ENCODE measurements at regions not wholly inside any gene's neighbourhood (a gene's known extent, or its start where the extent isn't known, plus 50 kb on each side); places are given as distances from the start of the nearest gene placed in this dataset.

- no peak for DNase-seq
These were observed 180.5 kb upstream of the PDE1C start for GRCh38 chr7:32250471-32251260.

GRCh38 chr7:32250003-32250402 is 179.8 kb upstream of the PDE1C start:
- Histone ChIP-seq H3K4me1 (ENCODE audit: control insufficient read depth in 2 of 3, insufficient read depth in 2 of 3, low read depth in 1 of 3, low read length in 3 of 3) (no peaks in the 10 kb centered on the region), H3K27me3 (ENCODE audit: control insufficient read depth, insufficient read depth, low read length) (no peaks in the 10 kb centered on the region), H3K4me3 (ENCODE audit: low read length in 3 of 3) (no peak overlapping the region), H3K9me3 (ENCODE audit: control insufficient read depth in 2 of 3, insufficient read depth in 1 of 3, low read length in 3 of 3) (no peaks in the 10 kb centered on the region), H3K9ac (ENCODE audit: low read length in 3 of 3) (no peak overlapping the region), H3K36me3 (ENCODE audit: control insufficient read depth in 2 of 3, insufficient read depth in 3 of 3, low read length in 3 of 3) (no peaks in the 10 kb centered on the region), H3K27ac (ENCODE audit: low read depth in 2 of 2, low read length in 2 of 2) (no peak overlapping the region)
- no peak for TF ChIP-seq CTCF (IDR thresholded peaks at IDR 0.05; ENCODE audit: borderline replicate concordance, extremely low read depth, insufficient read depth)
- intact Hi-C loops (cut with DNase I): no loop called here
- FAIRE-seq: no peak
- DNase-seq: no peak

More at GRCh38 chr7:32250471-32251260, 180.5 kb upstream of the PDE1C start:
- TF ChIP-seq CTCF (IDR thresholded peaks at IDR 0.05; ENCODE audit: borderline replicate concordance, extremely low read depth, insufficient read depth): no peak
- Histone ChIP-seq H3K9ac (ENCODE audit: low read length in 3 of 3) (no peak overlapping the region), H3K9me3 (ENCODE audit: control insufficient read depth in 2 of 3, insufficient read depth in 1 of 3, low read length in 3 of 3) (no peaks in the 10 kb centered on the region), H3K36me3 (ENCODE audit: control insufficient read depth in 2 of 3, insufficient read depth in 3 of 3, low read length in 3 of 3) (no peaks in the 10 kb centered on the region), H3K27ac (ENCODE audit: low read depth in 2 of 2, low read length in 2 of 2) (no peak overlapping the region), H3K27me3 (ENCODE audit: control insufficient read depth, insufficient read depth, low read length) (no peaks in the 10 kb centered on the region), H3K4me3 (ENCODE audit: low read length in 3 of 3) (no peak overlapping the region), H3K4me1 (ENCODE audit: control insufficient read depth in 2 of 3, insufficient read depth in 2 of 3, low read depth in 1 of 3, low read length in 3 of 3) (no peaks in the 10 kb centered on the region)
- intact Hi-C loops (cut with DNase I): no loop called here
- no peak for FAIRE-seq

- H3K4me1 ChIP-seq (ENCODE audit: control insufficient read depth in 2 of 3, insufficient read depth in 2 of 3, low read depth in 1 of 3, low read length in 3 of 3): no peaks in the 10 kb centered on the region
- H3K36me3 ChIP-seq (ENCODE audit: control insufficient read depth in 2 of 3, insufficient read depth in 3 of 3, low read length in 3 of 3): no peaks in the 10 kb centered on the region
- peak in 1 of 5 donors; percentile 11 for DNase-seq
- H3K4me3 ChIP-seq (ENCODE audit: low read length in 3 of 3): no peak overlapping the region
- no peak for TF ChIP-seq CTCF (IDR thresholded peaks at IDR 0.05; ENCODE audit: borderline replicate concordance, extremely low read depth, insufficient read depth)
- H3K27me3 ChIP-seq (ENCODE audit: control insufficient read depth, insufficient read depth, low read length): no peaks in the 10 kb centered on the region
- H3K27ac ChIP-seq (ENCODE audit: low read depth in 2 of 2, low read length in 2 of 2): no peak overlapping the region
- no peaks in the 10 kb centered on the region for H3K9me3 ChIP-seq (ENCODE audit: control insufficient read depth in 2 of 3, insufficient read depth in 1 of 3, low read length in 3 of 3)
- no peak for FAIRE-seq
- H3K9ac ChIP-seq (ENCODE audit: low read length in 3 of 3): no peak overlapping the region
- intact Hi-C loops (cut with DNase I): no loop called here
These were observed 178.3 kb upstream of the PDE1C start for GRCh38 chr7:32248522-32248921.
